ENCODE measurements at regions not wholly inside any gene's neighbourhood (a gene's known extent, or its start where the extent isn't known, plus 50 kb on each side); places are given as distances from the start of the nearest gene placed in this dataset.

DNA sequence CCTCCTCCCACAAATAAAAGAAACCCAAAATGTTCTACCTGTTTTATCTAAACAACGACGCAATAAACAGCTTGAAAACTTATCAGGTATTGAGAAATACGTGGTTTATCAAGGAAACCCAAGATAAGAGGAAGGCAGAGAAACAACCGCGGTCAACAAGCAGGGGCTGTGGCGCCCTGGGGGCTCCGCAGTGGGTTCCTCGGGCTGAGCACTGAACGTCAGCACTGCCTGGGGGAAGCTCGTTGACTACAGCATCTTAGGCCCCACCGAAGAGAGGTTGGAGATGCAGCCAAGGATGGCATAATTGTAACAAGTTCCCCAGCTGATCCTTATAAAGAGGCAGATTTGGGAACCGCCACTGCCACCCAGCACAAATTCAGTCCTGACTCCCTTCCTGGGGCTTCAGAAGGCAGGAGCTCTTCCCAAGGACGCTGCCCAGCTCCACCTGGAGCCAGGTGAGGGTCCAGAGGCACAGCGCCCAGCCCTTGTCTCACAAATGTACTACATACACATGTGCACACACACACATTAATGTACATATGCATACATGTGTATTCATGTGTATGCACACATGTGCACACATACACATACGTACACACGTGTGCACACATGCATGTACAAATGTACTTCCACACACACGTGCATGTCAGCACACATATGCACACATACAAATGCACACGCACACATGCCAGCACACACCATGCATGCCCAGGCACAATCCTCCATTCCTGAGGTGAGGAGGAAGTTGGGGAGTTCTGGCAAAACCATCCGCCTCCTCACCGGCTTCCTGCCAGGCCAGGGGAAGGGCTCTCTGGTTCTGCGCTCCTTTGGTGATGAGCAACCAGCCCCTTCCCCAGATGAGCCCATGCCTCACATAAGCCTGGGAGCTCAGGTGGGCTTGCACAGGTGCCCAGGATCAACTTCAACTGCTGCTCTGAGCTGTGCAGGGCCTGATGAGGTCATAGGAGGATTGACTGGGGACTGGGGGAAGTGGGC is 251.1 kb downstream of the NPHP4 start:
- Histone ChIP-seq H3K4me1 (ENCODE audit: control insufficient read depth in 1 of 2, insufficient read depth in 2 of 2, low read length in 2 of 2) (no peaks in the 10 kb centered on the region), H3K4me3 (replicated peaks in 1 of 2; ENCODE audit: low read depth in 1 of 2, low read length in 2 of 2) (no peak overlapping the region), H3K36me3 (ENCODE audit: control insufficient read depth in 1 of 2, insufficient read depth in 2 of 2, low read length in 2 of 2) (no peaks in the 10 kb centered on the region), H3K79me2 (ENCODE audit: insufficient read depth, low read length) (no peaks in the 10 kb centered on the region), H3K27me3 (ENCODE audit: insufficient read depth, low read length) (peaks cover 30% of the 10 kb centered on the region), H3K9ac (ENCODE audit: low read length) (no peak overlapping the region), H2AFZ (ENCODE audit: low read depth, low read length, poor library complexity, severe bottlenecking) (no peak overlapping the region), H3K27ac (ENCODE audit: low read depth, low read length) (no peak overlapping the region), H3K9me2 (ENCODE audit: insufficient read depth) (no peaks in the 10 kb centered on the region), H3K4me2 (ENCODE audit: low read length) (no peak overlapping the region), H4K20me1 (ENCODE audit: insufficient read depth) (no peaks in the 10 kb centered on the region), H3K9me3 (ENCODE audit: control insufficient read depth in 1 of 2, insufficient read depth in 1 of 2, low read depth in 1 of 2, low read length in 2 of 2) (no peaks in the 10 kb centered on the region)
- RAD21 ChIA-PET (ENCODE audit: low non-redundant PET in 1 of 2, low total read pairs in 2 of 2, uncharacterized antibody in 2 of 2, unreplicated experiment in 2 of 2) = no interaction called here
- POLR2A ChIA-PET = no interaction called here
- CTCF ChIA-PET = no interaction called here
- DNase-seq (ENCODE audit: low read depth, low spot score) (no peak), ATAC-seq (no peak)
- intact Hi-C loops (cut with micrococcal nuclease) = loop anchor here (10.0 kb wide), 1 partner anchor 234 kb away; no protein-coding TSS in a partner anchor
- TF ChIP-seq SIN3A (IDR thresholded peaks at IDR 0.05; ENCODE audit: low read depth) (no peak), ZFX (IDR thresholded peaks at IDR 0.05) (no peak), EZH2 (IDR thresholded peaks at IDR 0.05) (no peak), CEBPB (IDR thresholded peaks at IDR 0.05; ENCODE audit: low read depth) (no peak), FOSL1 (IDR thresholded peaks at IDR 0.05; ENCODE audit: low read depth) (no peak), ZNF274 (IDR thresholded peaks at IDR 0.05; ENCODE audit: low read depth, low read length) (no peak), YY1 (IDR thresholded peaks at IDR 0.05; ENCODE audit: extremely low read depth, insufficient replicate concordance, low read depth, low read length) (no peak), POLR2A (IDR thresholded peaks at IDR 0.05; ENCODE audit: borderline replicate concordance, extremely low read depth, insufficient read depth, insufficient read length) (no peak), JUND (IDR thresholded peaks at IDR 0.05) (no peak), RAD21 (IDR thresholded peaks at IDR 0.05; ENCODE audit: low read depth) (no peak)
- TF ChIP-seq, protein P1, sequence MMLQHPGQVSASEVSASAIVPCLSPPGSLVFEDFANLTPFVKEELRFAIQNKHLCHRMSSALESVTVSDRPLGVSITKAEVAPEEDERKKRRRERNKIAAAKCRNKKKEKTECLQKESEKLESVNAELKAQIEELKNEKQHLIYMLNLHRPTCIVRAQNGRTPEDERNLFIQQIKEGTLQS (IDR thresholded peaks at IDR 0.05) = no peak
- TF ChIP-seq, protein P2, sequence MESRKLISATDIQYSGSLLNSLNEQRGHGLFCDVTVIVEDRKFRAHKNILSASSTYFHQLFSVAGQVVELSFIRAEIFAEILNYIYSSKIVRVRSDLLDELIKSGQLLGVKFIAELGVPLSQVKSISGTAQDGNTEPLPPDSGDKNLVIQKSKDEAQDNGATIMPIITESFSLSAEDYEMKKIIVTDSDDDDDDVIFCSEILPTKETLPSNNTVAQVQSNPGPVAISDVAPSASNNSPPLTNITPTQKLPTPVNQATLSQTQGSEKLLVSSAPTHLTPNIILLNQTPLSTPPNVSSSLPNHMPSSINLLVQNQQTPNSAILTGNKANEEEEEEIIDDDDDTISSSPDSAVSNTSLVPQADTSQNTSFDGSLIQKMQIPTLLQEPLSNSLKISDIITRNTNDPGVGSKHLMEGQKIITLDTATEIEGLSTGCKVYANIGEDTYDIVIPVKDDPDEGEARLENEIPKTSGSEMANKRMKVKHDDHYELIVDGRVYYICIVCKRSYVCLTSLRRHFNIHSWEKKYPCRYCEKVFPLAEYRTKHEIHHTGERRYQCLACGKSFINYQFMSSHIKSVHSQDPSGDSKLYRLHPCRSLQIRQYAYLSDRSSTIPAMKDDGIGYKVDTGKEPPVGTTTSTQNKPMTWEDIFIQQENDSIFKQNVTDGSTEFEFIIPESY (IDR thresholded peaks at IDR 0.05; ENCODE audit: extremely low read depth, insufficient replicate concordance, low read length) = no peak
- TF ChIP-seq, protein P3, sequence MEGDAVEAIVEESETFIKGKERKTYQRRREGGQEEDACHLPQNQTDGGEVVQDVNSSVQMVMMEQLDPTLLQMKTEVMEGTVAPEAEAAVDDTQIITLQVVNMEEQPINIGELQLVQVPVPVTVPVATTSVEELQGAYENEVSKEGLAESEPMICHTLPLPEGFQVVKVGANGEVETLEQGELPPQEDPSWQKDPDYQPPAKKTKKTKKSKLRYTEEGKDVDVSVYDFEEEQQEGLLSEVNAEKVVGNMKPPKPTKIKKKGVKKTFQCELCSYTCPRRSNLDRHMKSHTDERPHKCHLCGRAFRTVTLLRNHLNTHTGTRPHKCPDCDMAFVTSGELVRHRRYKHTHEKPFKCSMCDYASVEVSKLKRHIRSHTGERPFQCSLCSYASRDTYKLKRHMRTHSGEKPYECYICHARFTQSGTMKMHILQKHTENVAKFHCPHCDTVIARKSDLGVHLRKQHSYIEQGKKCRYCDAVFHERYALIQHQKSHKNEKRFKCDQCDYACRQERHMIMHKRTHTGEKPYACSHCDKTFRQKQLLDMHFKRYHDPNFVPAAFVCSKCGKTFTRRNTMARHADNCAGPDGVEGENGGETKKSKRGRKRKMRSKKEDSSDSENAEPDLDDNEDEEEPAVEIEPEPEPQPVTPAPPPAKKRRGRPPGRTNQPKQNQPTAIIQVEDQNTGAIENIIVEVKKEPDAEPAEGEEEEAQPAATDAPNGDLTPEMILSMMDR (IDR thresholded peaks at IDR 0.05 in 2 of 3, conservative IDR thresholded peaks at IDR 0.05 in 1 of 3; ENCODE audit: borderline replicate concordance in 1 of 3, insufficient read depth in 1 of 3, low read depth in 2 of 3, low read length in 2 of 3) = no peak
- TF ChIP-seq, protein P4, sequence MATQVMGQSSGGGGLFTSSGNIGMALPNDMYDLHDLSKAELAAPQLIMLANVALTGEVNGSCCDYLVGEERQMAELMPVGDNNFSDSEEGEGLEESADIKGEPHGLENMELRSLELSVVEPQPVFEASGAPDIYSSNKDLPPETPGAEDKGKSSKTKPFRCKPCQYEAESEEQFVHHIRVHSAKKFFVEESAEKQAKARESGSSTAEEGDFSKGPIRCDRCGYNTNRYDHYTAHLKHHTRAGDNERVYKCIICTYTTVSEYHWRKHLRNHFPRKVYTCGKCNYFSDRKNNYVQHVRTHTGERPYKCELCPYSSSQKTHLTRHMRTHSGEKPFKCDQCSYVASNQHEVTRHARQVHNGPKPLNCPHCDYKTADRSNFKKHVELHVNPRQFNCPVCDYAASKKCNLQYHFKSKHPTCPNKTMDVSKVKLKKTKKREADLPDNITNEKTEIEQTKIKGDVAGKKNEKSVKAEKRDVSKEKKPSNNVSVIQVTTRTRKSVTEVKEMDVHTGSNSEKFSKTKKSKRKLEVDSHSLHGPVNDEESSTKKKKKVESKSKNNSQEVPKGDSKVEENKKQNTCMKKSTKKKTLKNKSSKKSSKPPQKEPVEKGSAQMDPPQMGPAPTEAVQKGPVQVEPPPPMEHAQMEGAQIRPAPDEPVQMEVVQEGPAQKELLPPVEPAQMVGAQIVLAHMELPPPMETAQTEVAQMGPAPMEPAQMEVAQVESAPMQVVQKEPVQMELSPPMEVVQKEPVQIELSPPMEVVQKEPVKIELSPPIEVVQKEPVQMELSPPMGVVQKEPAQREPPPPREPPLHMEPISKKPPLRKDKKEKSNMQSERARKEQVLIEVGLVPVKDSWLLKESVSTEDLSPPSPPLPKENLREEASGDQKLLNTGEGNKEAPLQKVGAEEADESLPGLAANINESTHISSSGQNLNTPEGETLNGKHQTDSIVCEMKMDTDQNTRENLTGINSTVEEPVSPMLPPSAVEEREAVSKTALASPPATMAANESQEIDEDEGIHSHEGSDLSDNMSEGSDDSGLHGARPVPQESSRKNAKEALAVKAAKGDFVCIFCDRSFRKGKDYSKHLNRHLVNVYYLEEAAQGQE (IDR thresholded peaks at IDR 0.05; ENCODE audit: low read depth) = no peak
- no TSS peak for BruUV-seq (replicated peaks)

All from HCT116 (cell line).